ENCODE measurements at regions not wholly inside any gene's neighbourhood (a gene's known extent, or its start where the extent isn't known, plus 50 kb on each side); places are given as distances from the start of the nearest gene placed in this dataset.

DNA sequence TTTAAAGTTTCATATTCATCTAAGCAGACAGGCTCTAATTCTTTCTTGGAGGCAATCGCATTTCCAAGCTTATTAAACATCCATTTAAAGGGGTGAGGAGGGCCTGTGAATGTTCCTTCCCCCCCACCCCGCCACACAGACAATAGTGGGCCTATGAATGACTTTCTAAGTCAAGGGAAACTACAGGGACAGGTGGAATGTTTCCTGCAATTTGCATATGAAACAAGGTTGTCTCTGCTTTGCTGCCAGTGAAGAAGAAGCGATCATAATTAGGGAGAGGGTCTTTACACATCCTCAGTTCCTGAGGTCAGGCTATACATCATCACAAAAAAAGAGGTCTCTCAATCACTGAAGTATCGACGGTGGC, 127.9 kb upstream of the OPCML start:
- no peaks in the 10 kb centered on the region for H3K36me3 Mint-ChIP-seq
- Histone ChIP-seq H3K36me3 (ENCODE audit: insufficient read depth, low read length) (no peaks in the 10 kb centered on the region), H3K4me1 (ENCODE audit: insufficient read depth, low read length) (no peaks in the 10 kb centered on the region), H3K4me3 (ENCODE audit: low read length) (no peak overlapping the region), H3K27ac (ENCODE audit: low read depth, low read length) (no peak overlapping the region), H3K9me3 (ENCODE audit: low read length) (no peaks in the 10 kb centered on the region), H3K27me3 (ENCODE audit: insufficient read depth, low read length, poor library complexity, severe bottlenecking) (no peaks in the 10 kb centered on the region)
- CTCF ChIA-PET = no interaction called here
- H3K9me3 Mint-ChIP-seq = peaks cover 0 to 9% (median 2%) of the 10 kb centered on the region in 5 donors
- no peak overlapping the region for H3K27ac Mint-ChIP-seq
- H3K4me1 Mint-ChIP-seq = no peaks in the 10 kb centered on the region
- peaks cover 0 to 3% of the 10 kb centered on the region in 2 donors for H3K27me3 Mint-ChIP-seq
- no peak for DNase-seq
- H3K4me3 Mint-ChIP-seq = no peak overlapping the region
- POLR2A ChIA-PET = no interaction called here

DNA sequence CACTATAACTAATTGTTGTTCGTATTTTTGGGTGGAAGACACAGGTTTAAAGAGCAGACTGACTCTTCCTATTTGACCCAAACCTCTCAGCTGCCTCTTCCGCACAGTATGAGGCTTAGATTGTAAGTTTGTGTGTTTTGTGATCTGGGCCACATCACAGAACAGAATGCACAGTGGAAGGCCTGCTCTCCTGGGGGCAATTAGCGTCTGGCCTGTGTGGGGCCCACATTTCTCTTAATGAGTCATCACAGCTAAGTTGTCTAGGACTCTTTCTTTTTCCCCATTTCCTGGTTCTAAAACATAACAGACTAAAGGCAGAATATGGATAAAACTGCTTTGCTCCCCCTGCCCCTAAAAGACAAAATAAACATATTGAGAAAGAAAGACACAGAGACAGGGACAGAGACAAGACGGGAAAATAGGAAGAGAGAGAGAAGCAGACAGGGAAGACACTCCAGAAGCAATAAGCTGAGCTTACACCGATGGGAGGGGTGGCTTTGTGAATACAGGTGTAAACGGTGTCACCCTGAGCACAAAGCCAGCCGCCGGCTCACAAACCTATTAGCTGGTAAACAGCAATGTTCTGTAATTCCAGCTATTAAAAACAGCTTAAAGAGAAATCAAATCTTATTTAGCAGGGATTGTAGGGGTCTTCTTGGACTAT, 127.4 kb upstream of the OPCML start:
- H3K36me3 Mint-ChIP-seq = no peaks in the 10 kb centered on the region
- H3K27me3 Mint-ChIP-seq = peaks cover 0 to 3% of the 10 kb centered on the region in 2 donors
- DNase-seq = no peak
- ChIA-PET CTCF (no interaction called here), POLR2A (no interaction called here)
- no peak overlapping the region for H3K4me3 Mint-ChIP-seq
- no peaks in the 10 kb centered on the region for H3K4me1 Mint-ChIP-seq
- no peak overlapping the region for H3K27ac ChIP-seq (ENCODE audit: low read depth, low read length)
- H3K9me3 Mint-ChIP-seq = peaks cover 0 to 9% (median 2%) of the 10 kb centered on the region in 5 donors
- H3K9me3 ChIP-seq (ENCODE audit: low read length) = no peaks in the 10 kb centered on the region
- H3K4me1 ChIP-seq (ENCODE audit: insufficient read depth, low read length) = no peaks in the 10 kb centered on the region
- no peaks in the 10 kb centered on the region for H3K36me3 ChIP-seq (ENCODE audit: insufficient read depth, low read length)
- no peak overlapping the region for H3K27ac Mint-ChIP-seq
- H3K27me3 ChIP-seq (ENCODE audit: insufficient read depth, low read length, poor library complexity, severe bottlenecking) = no peaks in the 10 kb centered on the region
- no peak overlapping the region for H3K4me3 ChIP-seq (ENCODE audit: low read length)

DNA sequence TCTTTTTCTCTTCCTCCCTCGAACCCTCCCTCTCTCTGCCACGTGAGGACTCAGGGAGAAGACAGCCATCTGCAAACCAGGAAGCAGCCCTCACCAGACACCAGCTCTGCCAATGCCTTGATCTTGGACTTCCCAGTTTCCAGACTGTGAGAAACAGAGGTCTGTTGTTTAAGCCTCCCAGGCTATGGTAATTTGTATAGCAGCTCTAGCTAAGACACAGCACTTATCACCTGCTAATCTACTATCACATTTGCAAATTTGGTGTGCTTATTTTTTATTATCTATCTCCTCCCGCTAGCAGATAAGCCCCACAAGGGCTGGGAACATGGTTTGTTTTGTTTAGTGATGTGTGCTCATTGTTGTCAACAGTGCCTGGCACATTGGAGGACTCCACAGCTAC, 124.8 kb upstream of the OPCML start:
- POLR2A ChIA-PET = no interaction called here
- Mint-ChIP-seq H3K9me3 (peaks cover 0 to 9% (median 1%) of the 10 kb centered on the region in 5 donors), H3K36me3 (no peaks in the 10 kb centered on the region), H3K4me1 (no peaks in the 10 kb centered on the region), H3K4me3 (no peak overlapping the region), H3K27ac (no peak overlapping the region), H3K27me3 (peaks cover 0 to 3% of the 10 kb centered on the region in 2 donors)
- DNase-seq = no peak
- H3K9me3 ChIP-seq (ENCODE audit: low read length) = no peaks in the 10 kb centered on the region
- H3K27me3 ChIP-seq (ENCODE audit: insufficient read depth, low read length, poor library complexity, severe bottlenecking) = no peaks in the 10 kb centered on the region
- H3K4me1 ChIP-seq (ENCODE audit: insufficient read depth, low read length) = no peaks in the 10 kb centered on the region
- H3K27ac ChIP-seq (ENCODE audit: low read depth, low read length) = no peak overlapping the region
- H3K36me3 ChIP-seq (ENCODE audit: insufficient read depth, low read length) = no peaks in the 10 kb centered on the region
- no peak overlapping the region for H3K4me3 ChIP-seq (ENCODE audit: low read length)
- CTCF ChIA-PET = no interaction called here

DNA sequence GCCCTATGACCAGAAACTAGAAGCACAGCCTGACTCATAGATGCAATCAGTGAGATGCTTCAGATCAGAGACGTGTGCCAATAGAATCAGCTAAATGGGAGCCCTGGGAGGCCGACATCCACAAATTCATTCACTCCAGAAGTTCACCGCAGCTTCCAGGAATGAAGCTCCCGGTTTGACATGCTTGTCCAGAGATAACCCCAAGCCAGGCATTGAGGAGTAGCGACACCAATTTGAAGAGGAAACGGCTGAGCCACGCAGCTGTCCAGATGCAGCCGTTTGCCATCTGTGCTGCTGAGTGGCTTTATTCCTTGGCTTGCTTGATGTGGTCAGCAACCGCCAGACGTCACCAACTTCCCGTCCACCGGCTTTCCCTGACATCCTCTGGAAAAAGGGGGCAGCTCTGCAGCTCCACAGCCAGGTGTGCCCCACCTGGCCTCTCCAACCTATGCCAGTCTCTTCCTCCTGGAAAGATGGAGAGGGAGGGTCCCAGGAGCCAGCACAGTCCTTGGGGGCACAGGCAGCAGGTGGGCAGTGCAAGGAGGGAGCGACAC, 123.9 kb upstream of the OPCML start:
- Histone ChIP-seq H3K36me3 (ENCODE audit: insufficient read depth, low read length) (no peaks in the 10 kb centered on the region), H3K4me3 (ENCODE audit: low read length) (no peak overlapping the region), H3K27ac (ENCODE audit: low read depth, low read length) (no peak overlapping the region), H3K27me3 (ENCODE audit: insufficient read depth, low read length, poor library complexity, severe bottlenecking) (no peaks in the 10 kb centered on the region), H3K9me3 (ENCODE audit: low read length) (no peaks in the 10 kb centered on the region), H3K4me1 (ENCODE audit: insufficient read depth, low read length) (no peaks in the 10 kb centered on the region)
- H3K4me3 Mint-ChIP-seq = no peak overlapping the region
- DNase-seq = no peak
- ChIA-PET CTCF (no interaction called here), POLR2A (no interaction called here)
- H3K27ac Mint-ChIP-seq = no peak overlapping the region
- H3K36me3 Mint-ChIP-seq = no peaks in the 10 kb centered on the region
- H3K9me3 Mint-ChIP-seq = peaks cover 1 to 7% (median 2%) of the 10 kb centered on the region in 5 donors
- no peaks in the 10 kb centered on the region for H3K4me1 Mint-ChIP-seq
- peaks cover 0 to 3% of the 10 kb centered on the region in 2 donors for H3K27me3 Mint-ChIP-seq

DNA sequence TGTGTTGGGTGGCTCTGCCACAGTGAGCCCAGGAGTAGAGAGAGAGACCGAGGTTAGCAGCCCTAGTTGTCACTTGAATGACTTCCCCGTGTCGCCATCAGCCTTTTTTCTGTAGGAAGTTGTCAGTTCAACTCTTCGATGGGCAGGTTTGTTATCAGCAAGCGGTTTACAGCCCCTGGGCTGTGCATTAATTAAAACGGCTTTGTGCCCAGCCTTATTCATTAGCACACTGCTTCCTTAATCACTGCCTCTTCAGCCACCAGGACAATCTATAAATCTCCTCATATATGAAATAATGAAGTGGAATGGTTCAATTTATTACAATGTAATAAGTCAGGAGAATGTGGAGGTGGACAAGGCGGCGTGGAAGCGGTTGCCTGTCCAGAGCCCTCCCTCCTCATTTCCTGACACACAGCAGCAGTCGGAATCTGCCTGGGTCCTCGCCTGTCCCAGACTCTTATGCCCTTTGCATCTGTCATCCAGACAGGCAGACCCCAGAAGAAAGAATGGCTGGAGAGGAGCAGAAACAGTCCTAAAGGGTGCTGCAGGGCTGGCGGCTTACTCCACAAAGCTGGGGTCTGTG, 122.4 kb upstream of the OPCML start:
- Histone ChIP-seq H3K4me3 (ENCODE audit: low read length) (no peak overlapping the region), H3K4me1 (ENCODE audit: insufficient read depth, low read length) (no peaks in the 10 kb centered on the region), H3K36me3 (ENCODE audit: insufficient read depth, low read length) (no peaks in the 10 kb centered on the region), H3K27me3 (ENCODE audit: insufficient read depth, low read length, poor library complexity, severe bottlenecking) (no peaks in the 10 kb centered on the region), H3K9me3 (ENCODE audit: low read length) (no peaks in the 10 kb centered on the region), H3K27ac (ENCODE audit: low read depth, low read length) (no peak overlapping the region)
- DNase-seq = no peak
- Mint-ChIP-seq H3K27ac (no peak overlapping the region), H3K36me3 (no peaks in the 10 kb centered on the region), H3K9me3 (peaks cover 1 to 7% (median 4%) of the 10 kb centered on the region in 5 donors), H3K4me3 (no peak overlapping the region), H3K4me1 (no peaks in the 10 kb centered on the region), H3K27me3 (peaks cover 0 to 3% of the 10 kb centered on the region in 2 donors)
- CTCF ChIA-PET = no interaction called here
- POLR2A ChIA-PET = no interaction called here

DNA sequence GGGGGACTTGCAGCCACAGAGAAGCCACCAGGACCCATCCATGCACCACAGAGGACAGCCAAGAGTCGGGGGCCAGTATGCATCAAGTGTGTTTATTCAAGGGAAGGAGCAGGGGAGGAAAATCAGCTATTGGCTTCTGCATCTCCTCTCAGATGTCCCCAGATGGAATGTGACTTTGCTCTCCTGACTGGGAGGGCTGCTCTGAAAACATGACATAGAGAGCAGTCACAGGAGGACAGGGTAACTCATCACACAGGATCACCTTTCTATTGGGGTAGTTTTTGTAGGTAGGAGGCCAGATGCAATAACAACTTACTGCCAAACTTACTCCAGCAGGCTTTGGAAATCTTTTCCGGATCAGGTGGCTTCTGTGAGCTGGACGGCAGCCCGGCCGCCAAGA, 121.0 kb upstream of the OPCML start:
- Histone ChIP-seq H3K9me3 (ENCODE audit: low read length) (no peaks in the 10 kb centered on the region), H3K27ac (ENCODE audit: low read depth, low read length) (no peak overlapping the region), H3K27me3 (ENCODE audit: insufficient read depth, low read length, poor library complexity, severe bottlenecking) (no peaks in the 10 kb centered on the region), H3K36me3 (ENCODE audit: insufficient read depth, low read length) (no peaks in the 10 kb centered on the region), H3K4me1 (ENCODE audit: insufficient read depth, low read length) (no peaks in the 10 kb centered on the region), H3K4me3 (ENCODE audit: low read length) (no peak overlapping the region)
- H3K27ac Mint-ChIP-seq = no peak overlapping the region
- DNase-seq = no peak
- H3K9me3 Mint-ChIP-seq = peaks cover 1 to 7% (median 4%) of the 10 kb centered on the region in 5 donors
- no peaks in the 10 kb centered on the region for H3K36me3 Mint-ChIP-seq
- no peaks in the 10 kb centered on the region for H3K4me1 Mint-ChIP-seq
- no peak overlapping the region for H3K4me3 Mint-ChIP-seq
- peaks cover 0 to 3% of the 10 kb centered on the region in 2 donors for H3K27me3 Mint-ChIP-seq
- POLR2A ChIA-PET = no interaction called here
- CTCF ChIA-PET = no interaction called here

DNA sequence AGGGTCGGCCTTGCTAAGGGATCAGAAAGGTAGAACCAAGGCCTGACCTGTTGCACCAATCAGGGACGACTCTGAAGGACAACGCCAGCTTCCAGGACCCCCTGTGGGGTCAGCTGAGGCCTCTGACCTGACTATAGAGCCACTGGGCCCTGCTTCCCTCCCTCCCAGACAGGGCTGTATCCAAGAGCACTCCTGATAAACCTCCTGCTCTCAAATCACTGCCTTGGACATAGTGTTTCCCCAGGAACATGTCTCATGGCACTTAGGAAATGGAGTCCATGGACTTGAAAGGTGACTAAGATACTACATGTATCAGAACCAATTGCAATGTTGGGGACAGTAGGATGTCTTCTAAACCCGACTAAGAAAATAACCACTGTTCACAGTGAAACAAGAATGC, 117.8 kb upstream of the OPCML start:
- Histone ChIP-seq H3K4me3 (ENCODE audit: low read length) (no peak overlapping the region), H3K27me3 (ENCODE audit: insufficient read depth, low read length, poor library complexity, severe bottlenecking) (no peaks in the 10 kb centered on the region), H3K4me1 (ENCODE audit: insufficient read depth, low read length) (no peaks in the 10 kb centered on the region), H3K9me3 (ENCODE audit: low read length) (no peaks in the 10 kb centered on the region), H3K27ac (ENCODE audit: low read depth, low read length) (no peak overlapping the region), H3K36me3 (ENCODE audit: insufficient read depth, low read length) (no peaks in the 10 kb centered on the region)
- ChIA-PET POLR2A (no interaction called here), CTCF (no interaction called here)
- H3K4me1 Mint-ChIP-seq = no peaks in the 10 kb centered on the region
- no peak for DNase-seq
- H3K27ac Mint-ChIP-seq = no peak overlapping the region
- H3K4me3 Mint-ChIP-seq = no peak overlapping the region
- peaks cover 0 to 5% (median 4%) of the 10 kb centered on the region in 5 donors for H3K9me3 Mint-ChIP-seq
- H3K27me3 Mint-ChIP-seq = no peaks in the 10 kb centered on the region
- no peaks in the 10 kb centered on the region for H3K36me3 Mint-ChIP-seq

DNA sequence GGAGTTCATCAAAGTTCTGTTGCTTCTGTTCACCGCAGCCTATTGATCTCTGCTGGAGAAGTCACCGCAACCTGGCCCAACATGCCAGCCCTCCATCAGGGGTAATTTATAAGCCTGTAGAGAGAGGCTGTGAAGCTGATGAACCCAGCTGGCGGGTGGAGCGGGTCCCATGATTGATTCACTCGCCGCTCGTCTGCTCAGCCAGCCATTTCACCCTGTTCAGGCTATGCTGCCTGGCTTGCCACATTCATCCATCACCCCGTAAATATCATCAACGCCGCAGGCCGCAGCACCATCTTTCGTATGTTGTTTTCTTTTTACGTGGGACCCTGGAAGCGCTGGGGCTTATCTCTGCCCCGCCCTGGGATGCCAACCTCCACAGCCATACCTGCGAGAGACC, 116.7 kb upstream of the OPCML start:
- no peak overlapping the region for H3K27ac ChIP-seq (ENCODE audit: low read depth, low read length)
- Mint-ChIP-seq H3K4me1 (no peaks in the 10 kb centered on the region), H3K27me3 (no peaks in the 10 kb centered on the region), H3K9me3 (peaks cover 0 to 5% (median 4%) of the 10 kb centered on the region in 5 donors), H3K27ac (no peak overlapping the region), H3K4me3 (no peak overlapping the region), H3K36me3 (no peaks in the 10 kb centered on the region)
- H3K9me3 ChIP-seq (ENCODE audit: low read length) = no peaks in the 10 kb centered on the region
- no peaks in the 10 kb centered on the region for H3K4me1 ChIP-seq (ENCODE audit: insufficient read depth, low read length)
- ChIA-PET CTCF (no interaction called here), POLR2A (no interaction called here)
- no peaks in the 10 kb centered on the region for H3K27me3 ChIP-seq (ENCODE audit: insufficient read depth, low read length, poor library complexity, severe bottlenecking)
- no peaks in the 10 kb centered on the region for H3K36me3 ChIP-seq (ENCODE audit: insufficient read depth, low read length)
- DNase-seq = no peak
- H3K4me3 ChIP-seq (ENCODE audit: low read length) = no peak overlapping the region

Data from CD8-positive, alpha-beta memory T cell (primary cell).